ENCODE measurements at regions not wholly inside any gene's neighbourhood (a gene's known extent, or its start where the extent isn't known, plus 50 kb on each side); places are given as distances from the start of the nearest gene placed in this dataset.

GRCh38 chr4:121477480-121477879 lies 96.7 kb upstream of the QRFPR start:
- Histone ChIP-seq H3K9me3 (peaks cover 0 to 7% (median 0%) of the 10 kb centered on the region in 8 donors), H3K4me3 (no peak overlapping the region), H3K27ac (no peak overlapping the region), H3K36me3 (no peaks in the 10 kb centered on the region), H3K4me1 (no peaks in the 10 kb centered on the region), H3K27me3 (replicated peaks in 1 of 7) (no peaks in the 10 kb centered on the region)
- WGBS, 5 donors = 72 to 81% (median 78%) methylated on average over 2 of the region's 2 CpGs
- intact Hi-C loops (cut with DNase I; ENCODE audit: low total_unique reads) = no loop called here
- no peak for DNase-seq
- TF ChIP-seq POLR2AphosphoS5 (IDR thresholded peaks at IDR 0.05) (no peak), POLR2A (IDR thresholded peaks at IDR 0.05) (no peak), CTCF (IDR thresholded peaks at IDR 0.05 in 8 of 11, conservative IDR thresholded peaks at IDR 0.05 in 3 of 11) (no peak)

- no peaks in the 10 kb centered on the region for H3K4me1 ChIP-seq
- no peak for DNase-seq
- WGBS, 5 donors = 86 to 94% (median 91%) methylated on average over 1 of the region's 1 CpG
- TF ChIP-seq CTCF (IDR thresholded peaks at IDR 0.05 in 8 of 11, conservative IDR thresholded peaks at IDR 0.05 in 3 of 11) (no peak), POLR2A (IDR thresholded peaks at IDR 0.05) (no peak), POLR2AphosphoS5 (IDR thresholded peaks at IDR 0.05) (no peak)
- H3K27me3 ChIP-seq (replicated peaks in 1 of 7) = no peaks in the 10 kb centered on the region
- H3K9me3 ChIP-seq = peaks cover 0 to 7% (median 0%) of the 10 kb centered on the region in 8 donors
- intact Hi-C loops (cut with DNase I; ENCODE audit: low total_unique reads) = no loop called here
- no peak overlapping the region for H3K27ac ChIP-seq
- no peaks in the 10 kb centered on the region for H3K36me3 ChIP-seq
- no peak overlapping the region for H3K4me3 ChIP-seq
These were observed 96.3 kb upstream of the QRFPR start for GRCh38 chr4:121477079-121477478.

- Histone ChIP-seq H3K9me3 (peaks cover 0 to 12% (median 5%) of the 10 kb centered on the region in 8 donors), H3K36me3 (no peaks in the 10 kb centered on the region), H3K4me3 (no peak overlapping the region), H3K4me1 (no peaks in the 10 kb centered on the region), H3K27ac (no peak overlapping the region), H3K27me3 (replicated peaks in 1 of 7) (no peaks in the 10 kb centered on the region)
- intact Hi-C loops (cut with DNase I; ENCODE audit: low total_unique reads) = no loop called here
- no peak for TF ChIP-seq CTCF (IDR thresholded peaks at IDR 0.05 in 8 of 11, conservative IDR thresholded peaks at IDR 0.05 in 3 of 11)
- TF ChIP-seq POLR2AphosphoS5 (IDR thresholded peaks at IDR 0.05) = no peak
- no peak for DNase-seq
- 59 to 78% (median 64%) methylated on average over 2 of the region's 2 CpGs for WGBS, 5 donors
These were observed 92.3 kb upstream of the QRFPR start for GRCh38 chr4:121472937-121473721.

GRCh38 chr4:121464854-121465253 lies 84.0 kb upstream of the QRFPR start:
- peaks cover 0 to 27% (median 15%) of the 10 kb centered on the region in 8 donors for H3K9me3 ChIP-seq
- peaks cover 0 to 5% (median 0%) of the 10 kb centered on the region in 7 donors for H3K27me3 ChIP-seq (replicated peaks in 1 of 7)
- no peak for DNase-seq
- no peak for TF ChIP-seq CTCF (IDR thresholded peaks at IDR 0.05 in 8 of 11, conservative IDR thresholded peaks at IDR 0.05 in 3 of 11)
- no peak for TF ChIP-seq POLR2A (IDR thresholded peaks at IDR 0.05)
- TF ChIP-seq POLR2AphosphoS5 (IDR thresholded peaks at IDR 0.05) = no peak
- no peak overlapping the region for H3K27ac ChIP-seq
- H3K36me3 ChIP-seq = no peaks in the 10 kb centered on the region
- WGBS, 5 donors = 26 to 48% (median 46%) methylated on average over 2 of the region's 2 CpGs
- no peak overlapping the region for H3K4me3 ChIP-seq
- intact Hi-C loops (cut with DNase I; ENCODE audit: low total_unique reads) = no loop called here
- H3K4me1 ChIP-seq = no peaks in the 10 kb centered on the region
